ENCODE measurements at regions not wholly inside any gene's neighbourhood (a gene's known extent, or its start where the extent isn't known, plus 50 kb on each side); places are given as distances from the start of the nearest gene placed in this dataset.

GRCh38 chr14:40909906-40910305 is 696.8 kb upstream of the LRFN5 start:
- DNase-seq: no peak

DNA sequence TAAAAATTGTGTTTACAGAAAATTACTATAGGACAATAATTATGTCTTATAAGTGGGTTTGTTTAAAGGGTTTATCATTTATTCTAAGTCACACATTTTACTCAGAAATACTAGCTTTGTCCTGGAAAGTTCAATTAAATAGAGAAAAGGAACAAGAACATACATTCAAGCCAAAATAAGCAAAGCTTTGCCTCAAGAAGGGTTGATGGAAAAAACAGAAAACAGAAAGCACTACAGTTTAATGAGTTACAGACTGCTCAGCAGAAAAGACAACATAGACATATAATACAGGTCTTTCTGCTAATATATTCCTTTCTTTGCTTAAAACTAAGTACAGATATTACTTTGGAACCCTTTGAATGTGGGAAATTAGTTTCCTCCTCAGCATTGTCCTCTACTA is 703.0 kb upstream of the LRFN5 start:
- no peak for DNase-seq

- no peak for DNase-seq
Measured at GRCh38 chr14:40899435-40899834, 707.2 kb upstream of the LRFN5 start.

DNA sequence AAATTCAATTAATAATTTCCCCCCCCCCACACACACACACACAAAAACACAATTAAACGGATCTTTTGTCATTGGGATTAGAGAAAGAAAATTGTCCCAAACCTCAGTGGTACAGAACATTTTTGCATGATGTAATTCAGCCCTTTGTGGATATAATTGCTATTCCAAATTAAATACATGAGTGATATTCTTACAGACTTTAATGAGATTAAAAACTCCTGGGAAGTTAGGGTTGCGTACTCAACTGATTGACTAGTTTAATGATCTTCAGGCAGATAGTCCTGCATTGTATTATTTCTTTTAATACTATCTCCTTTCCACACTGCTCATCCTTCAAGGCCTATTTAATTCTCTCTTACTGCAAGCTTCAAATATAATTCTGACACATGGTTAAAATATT is 711.8 kb upstream of the LRFN5 start:
- no peak for DNase-seq

GRCh38 chr14:40889126-40889525 is 717.5 kb upstream of the LRFN5 start:
- DNase-seq: no peak

GRCh38 chr14:40887912-40888311 is 718.8 kb upstream of the LRFN5 start:
- no peak for DNase-seq

DNA sequence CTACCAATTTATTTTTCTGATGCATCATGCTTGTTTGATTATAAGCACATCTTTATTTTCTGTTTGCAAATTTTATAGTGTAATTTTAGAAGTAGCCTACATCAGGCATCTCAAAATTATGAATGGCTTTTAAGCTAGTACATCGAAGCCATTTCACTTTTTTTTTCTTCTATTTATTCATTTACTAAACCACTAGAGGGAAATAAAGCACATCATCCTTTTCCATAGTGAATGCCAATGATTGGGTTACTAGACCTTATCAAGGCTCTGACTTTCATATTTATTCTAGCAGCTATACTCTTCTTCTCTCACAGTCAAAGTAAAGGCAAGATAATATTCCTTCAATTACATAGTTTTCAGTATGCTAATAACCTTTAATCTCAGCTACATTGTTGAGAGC is 736.4 kb upstream of the LRFN5 start:
- no peak for DNase-seq

DNA sequence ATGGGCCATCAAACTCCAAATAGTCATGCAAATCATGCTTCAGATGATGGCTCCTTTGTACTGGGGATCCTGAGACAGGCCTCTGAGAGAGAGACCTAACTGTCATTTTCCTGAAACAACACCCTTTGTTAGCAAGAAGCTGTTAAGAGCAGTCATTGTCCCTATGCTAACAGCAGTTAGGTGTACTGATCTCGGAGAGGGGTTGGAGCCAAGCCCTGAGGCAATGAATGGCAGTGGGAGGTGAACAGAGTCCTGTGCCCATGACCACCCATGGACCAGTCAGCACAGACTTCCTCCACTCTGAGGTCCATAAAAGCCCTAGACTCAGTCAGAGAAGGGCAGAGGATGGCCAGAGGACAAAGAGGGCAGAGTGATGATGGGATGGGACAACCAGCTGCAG is 747.6 kb upstream of the LRFN5 start:
- no peak for DNase-seq

DNA sequence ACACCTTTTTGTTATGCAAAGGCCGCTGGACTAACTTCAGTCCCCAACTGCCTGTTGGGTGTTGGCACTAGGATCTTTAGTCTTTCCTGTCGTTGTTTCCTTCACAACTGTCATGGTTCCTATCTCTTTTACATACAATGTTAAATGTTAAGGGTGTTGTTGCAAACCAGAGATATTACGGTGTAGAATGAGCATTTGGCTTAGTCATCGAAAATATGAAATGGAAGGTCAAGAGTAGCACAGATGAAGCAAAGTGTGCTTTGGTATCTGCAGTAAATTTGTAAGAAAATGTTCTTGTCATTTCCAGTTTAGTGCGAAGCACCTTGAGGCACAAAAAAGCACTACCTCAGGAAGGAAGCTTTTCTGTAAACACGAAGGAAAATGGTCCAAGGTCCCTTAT is 751.3 kb upstream of the LRFN5 start:
- DNase-seq: no peak

- no peak for DNase-seq
Measured at GRCh38 chr14:40850191-40850590, 756.5 kb upstream of the LRFN5 start.

GRCh38 chr14:40847480-40847879 is 759.2 kb upstream of the LRFN5 start:
- no peak for DNase-seq

DNA sequence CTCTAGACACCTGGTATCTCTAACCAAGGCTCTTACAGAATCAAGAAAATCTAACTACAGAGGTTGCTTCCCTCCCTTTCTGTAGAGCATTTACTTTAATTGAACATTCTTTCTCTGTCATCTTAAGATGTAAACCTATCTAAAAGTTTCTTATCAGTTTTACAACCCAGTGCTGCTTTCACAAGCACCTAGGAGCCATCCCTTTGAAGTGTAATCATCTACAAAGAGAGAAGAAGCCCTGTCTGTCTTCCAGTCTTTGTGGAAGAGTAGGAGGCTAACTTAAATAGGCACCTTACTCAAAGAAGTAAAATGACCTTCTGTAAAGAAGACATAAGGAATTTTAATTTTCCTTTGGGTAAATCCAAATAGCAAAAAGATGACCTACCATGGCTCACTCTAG is 763.9 kb upstream of the LRFN5 start:
- no peak for DNase-seq

DNA sequence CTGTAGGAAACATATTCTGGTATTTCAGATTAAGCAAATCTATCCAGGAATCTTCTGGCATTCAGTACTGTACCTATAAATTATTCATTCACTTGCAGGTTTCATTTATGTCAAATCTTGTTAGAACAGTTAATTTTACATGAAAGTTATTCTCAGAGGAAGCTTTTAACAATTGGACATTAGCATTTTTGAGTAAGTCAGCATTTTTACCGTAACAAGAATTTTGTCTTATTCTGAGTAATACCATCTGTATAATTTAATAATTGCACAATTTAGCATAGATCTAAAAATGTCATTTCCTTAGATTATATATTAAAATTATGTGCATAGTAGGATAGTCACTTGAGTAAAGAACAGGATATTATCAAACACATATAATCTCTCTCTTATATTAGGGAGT is 764.8 kb upstream of the LRFN5 start:
- no peak for DNase-seq

DNA sequence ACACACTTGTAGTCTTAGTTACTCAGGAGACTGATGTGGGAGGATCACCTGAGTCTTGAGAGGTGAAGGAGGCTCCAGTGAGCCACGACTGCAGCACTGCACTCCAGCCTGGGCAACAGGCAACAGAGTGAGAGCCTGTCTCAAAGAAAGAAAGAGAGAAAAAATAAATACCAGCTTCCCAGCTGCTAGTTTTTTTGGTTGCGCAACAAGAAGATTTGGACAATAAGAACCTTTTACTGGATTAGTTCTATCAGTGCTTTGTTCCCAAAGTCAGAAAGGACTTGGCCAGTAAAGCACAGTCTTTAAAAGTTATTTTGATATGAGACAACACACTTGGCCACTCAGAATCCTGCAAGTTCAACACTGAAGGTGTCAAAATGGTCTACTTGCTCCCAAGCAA is 768.1 kb upstream of the LRFN5 start:
- DNase-seq: no peak

- DNase-seq: no peak
Measured at GRCh38 chr14:40806471-40806870, 800.2 kb upstream of the LRFN5 start.

- DNase-seq: no peak
Measured at GRCh38 chr14:40796168-40796567, 810.5 kb upstream of the LRFN5 start.

- DNase-seq: no peak
Measured at GRCh38 chr14:40784860-40785259, 821.8 kb upstream of the LRFN5 start.

DNA sequence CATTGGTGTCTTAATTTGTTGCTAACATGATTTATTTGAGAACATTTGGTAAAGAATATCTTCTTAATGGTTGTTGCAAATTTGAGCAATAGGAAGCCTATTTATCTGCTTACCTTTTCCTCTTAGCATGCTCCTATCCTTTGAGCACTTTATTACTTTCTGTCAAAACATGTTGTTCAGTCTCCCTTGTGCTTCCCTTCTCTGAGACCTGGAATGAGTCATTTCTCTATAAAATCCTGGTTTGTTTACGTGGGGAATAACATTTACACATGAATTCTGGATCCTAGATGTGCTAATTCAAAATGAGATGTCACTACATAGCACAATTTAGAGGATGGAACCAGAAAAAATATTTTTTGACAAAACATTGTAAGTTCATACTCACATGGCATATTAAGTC is 844.0 kb upstream of the LRFN5 start:
- no peak for DNase-seq

GRCh38 chr14:40762177-40762576 is 844.5 kb upstream of the LRFN5 start:
- DNase-seq: no peak

DNA sequence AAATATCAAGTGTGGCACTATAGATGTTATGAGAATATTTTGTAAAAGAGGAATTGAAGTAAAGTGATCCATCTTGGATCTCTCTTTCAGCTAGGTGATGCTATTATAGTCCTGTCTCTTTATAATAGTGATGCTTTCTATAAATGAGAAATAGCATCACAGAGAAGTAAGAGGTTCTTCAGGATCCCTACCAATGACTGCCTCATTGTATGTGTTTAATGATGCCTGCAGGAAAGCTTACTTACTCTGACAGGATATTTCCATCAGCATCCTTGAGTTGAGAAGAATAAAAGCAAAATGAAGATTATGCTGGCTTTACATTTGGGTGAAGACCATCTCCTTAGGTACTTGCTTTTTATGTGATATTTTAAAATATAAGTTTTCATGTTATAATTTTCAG is 846.0 kb upstream of the LRFN5 start:
- no peak for DNase-seq

DNA sequence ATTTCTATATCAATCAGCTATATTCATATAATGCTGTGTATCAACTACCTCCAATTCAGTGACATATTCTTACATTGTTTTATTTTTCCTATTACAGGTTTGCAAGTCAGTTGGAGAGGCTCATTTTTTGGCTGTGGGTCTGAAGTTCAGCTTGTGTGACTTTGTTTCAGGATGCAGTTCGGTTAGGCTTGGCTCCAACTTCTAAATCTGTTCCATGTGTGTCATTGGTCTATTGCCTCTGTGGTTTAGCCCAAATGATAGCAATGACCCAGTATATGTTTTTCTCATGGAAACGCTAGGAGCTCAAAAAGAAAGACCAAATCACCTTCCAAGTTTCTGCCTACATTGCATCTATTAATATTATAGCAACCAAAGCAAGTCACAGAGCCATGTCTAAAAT is 848.6 kb upstream of the LRFN5 start:
- DNase-seq: no peak

GRCh38 chr14:40757376-40757950 is 849.2 kb upstream of the LRFN5 start:
- DNase-seq: no peak

GRCh38 chr14:40733206-40733605 is 873.5 kb upstream of the LRFN5 start:
- DNase-seq: no peak

- DNase-seq: no peak
Measured at GRCh38 chr14:40727107-40727506, 879.6 kb upstream of the LRFN5 start.

- DNase-seq: no peak
Measured at GRCh38 chr14:40713387-40713786, 893.3 kb upstream of the LRFN5 start.

Measured in right lung (tissue), 2 donors.